ENCODE measurements at regions not wholly inside any gene's neighbourhood (a gene's known extent, or its start where the extent isn't known, plus 50 kb on each side); places are given as distances from the start of the nearest gene placed in this dataset.
A peak's percentile ranks its signal among the peaks of the same experiment; 100 is the strongest.

GRCh38 chr4:26806331-26806730 is 54.3 kb upstream of the STIM2 start:
- POLR2A ChIA-PET = no interaction called here
- no TSS peak for BruUV-seq (replicated peaks)
- H3K4me3 Mint-ChIP-seq (ENCODE audit: unreplicated experiment) = no peak overlapping the region
- no peaks in the 10 kb centered on the region for H3K4me1 Mint-ChIP-seq (ENCODE audit: insufficient read depth, unreplicated experiment)
- H3K27me3 Mint-ChIP-seq (ENCODE audit: insufficient read depth, unreplicated experiment) = no peaks in the 10 kb centered on the region
- H3K27ac Mint-ChIP-seq (ENCODE audit: low read depth, unreplicated experiment) = peak overlapping the region; percentile 76
- CTCF ChIA-PET = no interaction called here
- TF ChIP-seq CTCF (IDR thresholded peaks at IDR 0.05; ENCODE audit: unreplicated experiment) = no peak
- H3K9me3 Mint-ChIP-seq (ENCODE audit: unreplicated experiment) = peaks cover 5% of the 10 kb centered on the region
- no peaks in the 10 kb centered on the region for H3K36me3 Mint-ChIP-seq (ENCODE audit: insufficient read depth, unreplicated experiment)
- no peak for DNase-seq (ENCODE audit: unreplicated experiment)
- intact Hi-C loops (cut with micrococcal nuclease) = no loop called here

- no TSS peak for BruUV-seq (replicated peaks)
- peak overlapping the region; percentile 3 for H3K27ac Mint-ChIP-seq (ENCODE audit: low read depth, unreplicated experiment)
- peaks cover 9% of the 10 kb centered on the region for H3K9me3 Mint-ChIP-seq (ENCODE audit: unreplicated experiment)
- intact Hi-C loops (cut with micrococcal nuclease) = no loop called here
- DNase-seq (ENCODE audit: unreplicated experiment) = no peak
- H3K4me3 Mint-ChIP-seq (ENCODE audit: unreplicated experiment) = no peak overlapping the region
- H3K27me3 Mint-ChIP-seq (ENCODE audit: insufficient read depth, unreplicated experiment) = no peaks in the 10 kb centered on the region
- ChIA-PET CTCF (no interaction called here), POLR2A (no interaction called here)
- peaks cover 4% of the 10 kb centered on the region for H3K4me1 Mint-ChIP-seq (ENCODE audit: insufficient read depth, unreplicated experiment)
- no peaks in the 10 kb centered on the region for H3K36me3 Mint-ChIP-seq (ENCODE audit: insufficient read depth, unreplicated experiment)
- TF ChIP-seq CTCF (IDR thresholded peaks at IDR 0.05; ENCODE audit: unreplicated experiment) = no peak
Observed at GRCh38 chr4:26807330-26807729, 53.3 kb upstream of the STIM2 start.

GRCh38 chr4:26809811-26810210 is 50.8 kb upstream of the STIM2 start:
- no peak for DNase-seq (ENCODE audit: unreplicated experiment)
- ChIA-PET POLR2A (no interaction called here), CTCF (no interaction called here)
- Mint-ChIP-seq H3K9me3 (ENCODE audit: unreplicated experiment) (peaks cover 9% of the 10 kb centered on the region), H3K36me3 (ENCODE audit: insufficient read depth, unreplicated experiment) (no peaks in the 10 kb centered on the region), H3K27me3 (ENCODE audit: insufficient read depth, unreplicated experiment) (no peaks in the 10 kb centered on the region), H3K4me3 (ENCODE audit: unreplicated experiment) (no peak overlapping the region), H3K4me1 (ENCODE audit: insufficient read depth, unreplicated experiment) (peaks cover 5% of the 10 kb centered on the region), H3K27ac (ENCODE audit: low read depth, unreplicated experiment) (no peak overlapping the region)
- TF ChIP-seq CTCF (IDR thresholded peaks at IDR 0.05; ENCODE audit: unreplicated experiment) = no peak
- no TSS peak for BruUV-seq (replicated peaks)
- intact Hi-C loops (cut with micrococcal nuclease) = no loop called here
